Right lobe of liver (tissue), 4 donors: ENCODE measurements at regions not wholly inside any gene's neighbourhood (a gene's known extent, or its start where the extent isn't known, plus 50 kb on each side); places are given as distances from the start of the nearest gene placed in this dataset.

Source experiments
- POLR2A ChIP-seq: fragments of 450-650 bp; IDR thresholded peaks from one replicate; pipeline ENCODE4 v1.6.1; 2017; ENCODE audit warnings: antibody characterized with exemption, mild to moderate bottlenecking
- TF ChIP-seq, protein P1 (sequence below), 4 donors: fragments of 200-600 bp in 3 of 4; fragments of 450-650 bp in 1 of 4; IDR thresholded peaks; one replicate each; pipeline versions ENCODE4 v1.5.1 to v1.8.0; 2016 to 2022; ENCODE audit warnings: antibody characterized with exemption in 4 of 4, mild to moderate bottlenecking in 2 of 4
- donor health status: DM: no; HTN: no; CAD: no.
- donor health status: DM: no; HTN: no; CAD: no.
- donor health status: DM: no; HTN: yes; CAD: no.

DNA sequence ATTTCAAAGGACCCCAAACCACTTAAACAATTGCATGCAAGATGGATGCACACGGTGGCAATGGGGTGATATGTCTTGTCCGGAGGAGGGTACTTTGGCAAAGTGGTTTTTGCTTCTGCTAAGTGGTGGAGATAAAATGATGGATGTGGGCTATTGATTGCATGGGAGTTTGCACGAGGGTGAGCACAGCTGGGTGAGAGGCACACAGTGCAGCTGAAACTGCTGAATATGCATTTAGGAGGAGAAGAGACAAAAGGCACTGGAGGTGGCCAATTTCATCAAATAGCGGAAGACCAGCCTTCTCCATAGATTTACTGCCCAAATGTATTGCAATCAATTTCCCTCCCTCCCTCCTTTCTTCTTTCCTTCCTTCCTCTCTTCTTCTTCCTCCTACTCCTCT lies 414.4 kb upstream of the EEF2KMT start:
- TF ChIP-seq, protein P1, sequence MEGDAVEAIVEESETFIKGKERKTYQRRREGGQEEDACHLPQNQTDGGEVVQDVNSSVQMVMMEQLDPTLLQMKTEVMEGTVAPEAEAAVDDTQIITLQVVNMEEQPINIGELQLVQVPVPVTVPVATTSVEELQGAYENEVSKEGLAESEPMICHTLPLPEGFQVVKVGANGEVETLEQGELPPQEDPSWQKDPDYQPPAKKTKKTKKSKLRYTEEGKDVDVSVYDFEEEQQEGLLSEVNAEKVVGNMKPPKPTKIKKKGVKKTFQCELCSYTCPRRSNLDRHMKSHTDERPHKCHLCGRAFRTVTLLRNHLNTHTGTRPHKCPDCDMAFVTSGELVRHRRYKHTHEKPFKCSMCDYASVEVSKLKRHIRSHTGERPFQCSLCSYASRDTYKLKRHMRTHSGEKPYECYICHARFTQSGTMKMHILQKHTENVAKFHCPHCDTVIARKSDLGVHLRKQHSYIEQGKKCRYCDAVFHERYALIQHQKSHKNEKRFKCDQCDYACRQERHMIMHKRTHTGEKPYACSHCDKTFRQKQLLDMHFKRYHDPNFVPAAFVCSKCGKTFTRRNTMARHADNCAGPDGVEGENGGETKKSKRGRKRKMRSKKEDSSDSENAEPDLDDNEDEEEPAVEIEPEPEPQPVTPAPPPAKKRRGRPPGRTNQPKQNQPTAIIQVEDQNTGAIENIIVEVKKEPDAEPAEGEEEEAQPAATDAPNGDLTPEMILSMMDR (IDR thresholded peaks at IDR 0.05), result no peak
- no peak for TF ChIP-seq POLR2A
